OCI-LY1 (cell line): ENCODE measurements at regions not wholly inside any gene's neighbourhood (a gene's known extent, or its start where the extent isn't known, plus 50 kb on each side); places are given as distances from the start of the nearest gene placed in this dataset.
"Not testable (repeated sequence)": the region's sequence is repeated elsewhere in the genome, so short reads cannot be mapped to it uniquely, and the experiment has no call there.

Experiments used
- H2AFZ ChIP-seq: fragments of 200-600 bp; sonication (generic), shearing (Covaris generic); 2 replicates; pipeline ENCODE4 v1.6.0; 2014; ENCODE audit warnings: antibody characterized with exemption, mild to moderate bottlenecking, low read length
- H3F3A ChIP-seq: fragments of 200-600 bp; sonication (generic), shearing (Covaris generic); 2 replicates; pipeline ENCODE4 v1.6.0; 2014; ENCODE audit warnings: mild to moderate bottlenecking, antibody characterized with exemption, low read length, moderate library complexity; ENCODE audit not compliant: insufficient read depth
- H3K27ac ChIP-seq: fragments of 200-600 bp; sonication (generic); 2 replicates; pipeline ENCODE4 v1.5.1; 2014; ENCODE audit warnings: low read length, mixed run types, mild to moderate bottlenecking, low read depth; ENCODE audit not compliant: poor library complexity, severe bottlenecking
- H3K27me3 ChIP-seq: fragments of 200-600 bp; sonication (generic); 2 replicates; pipeline ENCODE4 v1.6.0; 2014; ENCODE audit warnings: antibody characterized with exemption, mild to moderate bottlenecking, low read length, moderate library complexity; ENCODE audit not compliant: insufficient read depth
- H3K36me3 ChIP-seq: fragments of 200-600 bp; sonication (generic); 2 replicates; pipeline ENCODE4 v1.6.1; 2014; ENCODE audit warnings: mild to moderate bottlenecking, antibody characterized with exemption, low read length, moderate library complexity, mixed read lengths; ENCODE audit not compliant: insufficient read depth
- H3K4me1 ChIP-seq: fragments of 200-600 bp; sonication (generic); 2 replicates; pipeline ENCODE4 v1.5.1; 2014; ENCODE audit warnings: mild to moderate bottlenecking, low read length, moderate library complexity; ENCODE audit not compliant: insufficient read depth, severe bottlenecking
- H3K4me2 ChIP-seq: fragments of 200-600 bp; sonication (generic), shearing (Covaris generic); 2 replicates; pipeline ENCODE4 v1.6.1; 2014; ENCODE audit warnings: low read length
- H3K4me3 ChIP-seq: fragments of 200-600 bp; sonication (generic); 2 replicates; pipeline ENCODE4 v1.5.1; 2014; ENCODE audit warnings: low read length, low read depth, mild to moderate bottlenecking, mixed read lengths; ENCODE audit not compliant: poor library complexity, severe bottlenecking
- H3K79me2 ChIP-seq: fragments of 200-600 bp; shearing (Covaris generic); 2 replicates; pipeline ENCODE4 v1.6.1; 2016; ENCODE audit warnings: mixed run types, low read length, mixed read lengths; ENCODE audit not compliant: insufficient read depth
- H3K9ac ChIP-seq: fragments of 200-600 bp; sonication (generic), shearing (Covaris generic); 2 replicates; pipeline ENCODE4 v1.6.1; 2014; ENCODE audit warnings: mild to moderate bottlenecking, low read length, mixed read lengths
- H3K9me2 ChIP-seq: fragments of 200-600 bp; sonication (generic), shearing (Covaris generic); 2 replicates; pipeline ENCODE4 v1.6.1; 2014; ENCODE audit warnings: low read depth, mild to moderate bottlenecking, low read length, mixed read lengths
- H3K9me3 ChIP-seq: fragments of 200-600 bp; shearing (Covaris generic); 2 replicates; pipeline ENCODE4 v1.6.1; 2014; ENCODE audit warnings: low read length, mixed read lengths
- H4K20me1 ChIP-seq: fragments of 200-600 bp; sonication (generic), shearing (Covaris generic); 2 replicates; pipeline ENCODE4 v1.6.0; 2016; ENCODE audit warnings: mild to moderate bottlenecking, low read length; ENCODE audit not compliant: insufficient read depth

- H3K9me3 ChIP-seq, H3K4me3 ChIP-seq, H3K9ac ChIP-seq, H3K9me2 ChIP-seq, H3K27me3 ChIP-seq, H3K79me2 ChIP-seq, H3K4me1 ChIP-seq, H3K36me3 ChIP-seq, H3K4me2 ChIP-seq, H2AFZ ChIP-seq, H3K27ac ChIP-seq, H3F3A ChIP-seq, H4K20me1 ChIP-seq: not testable (repeated sequence)
Observed at GRCh38 chr16:29294951-29295795, 111.3 kb downstream of the NPIPB11 start.

GRCh38 chr16:29294400-29294933 lies 112.0 kb downstream of the NPIPB11 start:
- H3K4me2 ChIP-seq, H3K4me1 ChIP-seq, H3K9me2 ChIP-seq, H3K36me3 ChIP-seq, H3K9ac ChIP-seq, H3K4me3 ChIP-seq, H3K9me3 ChIP-seq, H4K20me1 ChIP-seq, H3F3A ChIP-seq, H3K79me2 ChIP-seq, H3K27ac ChIP-seq, H3K27me3 ChIP-seq, H2AFZ ChIP-seq: not testable (repeated sequence)

DNA sequence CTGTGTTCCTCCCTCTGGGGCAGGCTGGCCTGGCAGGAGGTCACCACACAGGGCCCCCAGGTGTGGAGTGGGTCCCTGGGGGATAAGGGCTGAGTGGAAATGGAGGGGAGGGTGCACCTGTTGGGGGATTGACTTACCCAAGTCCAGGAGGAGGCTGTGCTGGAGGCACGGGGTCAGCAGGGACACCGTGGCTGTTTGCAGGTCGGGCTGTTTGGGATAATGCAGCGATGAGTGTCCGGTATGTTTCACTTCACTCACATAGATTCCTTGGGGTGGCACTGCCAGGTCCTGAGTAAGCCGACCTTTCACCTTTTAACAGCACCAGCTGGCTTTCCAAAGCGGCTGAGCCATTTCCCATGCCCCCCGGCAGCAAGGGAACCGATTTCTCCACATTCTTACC lies 113.0 kb downstream of the NPIPB11 start:
- not testable (repeated sequence) for H3K27ac ChIP-seq, H3K9ac ChIP-seq, H3K79me2 ChIP-seq, H4K20me1 ChIP-seq, H2AFZ ChIP-seq, H3K9me3 ChIP-seq, H3K36me3 ChIP-seq, H3K4me2 ChIP-seq, H3K4me1 ChIP-seq, H3K27me3 ChIP-seq, H3K4me3 ChIP-seq, H3F3A ChIP-seq, H3K9me2 ChIP-seq

- not testable (repeated sequence) for H3K9ac ChIP-seq, H2AFZ ChIP-seq, H3K9me3 ChIP-seq, H3K79me2 ChIP-seq, H3K36me3 ChIP-seq, H3K4me2 ChIP-seq, H3F3A ChIP-seq, H3K27me3 ChIP-seq, H4K20me1 ChIP-seq, H3K9me2 ChIP-seq, H3K4me1 ChIP-seq, H3K27ac ChIP-seq, H3K4me3 ChIP-seq
Observed at GRCh38 chr16:29292952-29293471, 113.5 kb downstream of the NPIPB11 start.

DNA sequence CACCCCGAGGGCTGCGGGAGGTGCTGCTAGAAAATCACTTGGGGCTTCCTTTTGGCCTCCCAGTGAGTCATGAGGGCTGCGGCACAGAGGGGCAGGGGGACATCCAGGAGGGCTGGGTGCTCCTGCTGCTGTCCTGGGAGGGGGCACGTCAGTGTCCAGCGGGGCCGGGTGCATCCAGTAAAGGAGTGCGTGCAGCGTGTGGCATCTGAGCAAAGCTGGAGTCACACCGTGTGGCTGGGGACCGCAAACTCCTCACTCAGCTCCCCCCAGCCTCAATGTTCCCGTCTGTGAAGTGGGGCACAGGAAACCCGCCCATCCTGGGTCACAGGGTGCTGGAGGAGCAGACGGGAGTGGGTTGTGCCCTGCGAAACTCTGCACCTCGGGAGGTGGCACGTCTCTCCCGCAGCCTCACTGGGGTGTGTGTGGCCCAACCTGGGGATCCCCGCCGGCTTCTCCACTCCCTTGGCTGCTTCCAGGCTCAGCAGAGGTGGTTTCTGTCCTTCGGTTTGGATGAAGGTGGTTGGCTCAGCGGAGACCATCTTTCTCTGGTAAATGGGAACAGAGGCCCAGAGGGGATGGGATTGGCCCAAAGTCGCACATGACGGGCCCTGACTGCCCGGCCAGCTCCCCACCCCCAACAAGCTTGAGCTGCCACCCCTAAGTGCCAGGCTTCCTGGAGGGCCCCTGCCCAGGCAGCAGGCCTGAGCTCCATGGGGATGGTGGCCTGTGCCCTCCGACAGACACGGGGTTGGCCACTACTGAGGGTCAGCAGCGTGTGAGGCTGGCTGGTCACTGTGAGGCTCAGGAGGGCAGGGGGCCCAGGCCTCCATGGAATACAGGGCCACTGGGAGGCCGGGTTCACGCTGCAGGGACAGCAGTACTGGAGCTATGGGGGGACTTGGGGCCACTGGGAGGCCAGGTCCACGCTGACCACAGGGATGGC lies 114.9 kb downstream of the NPIPB11 start:
- H3F3A ChIP-seq, H3K9ac ChIP-seq, H3K4me1 ChIP-seq, H4K20me1 ChIP-seq, H3K27ac ChIP-seq, H3K36me3 ChIP-seq, H3K9me2 ChIP-seq, H3K27me3 ChIP-seq, H3K9me3 ChIP-seq, H2AFZ ChIP-seq, H3K4me3 ChIP-seq, H3K79me2 ChIP-seq, H3K4me2 ChIP-seq: not testable (repeated sequence)
